ENCODE measurements at regions not wholly inside any gene's neighbourhood (a gene's known extent, or its start where the extent isn't known, plus 50 kb on each side); places are given as distances from the start of the nearest gene placed in this dataset.

GRCh38 chr11:134975866-134976376 lies 563.9 kb upstream of the B3GAT1 start:
- TF ChIP-seq POLR2A (IDR thresholded peaks at IDR 0.05) = no peak
- no peak for TF ChIP-seq CTCF (IDR thresholded peaks at IDR 0.05)

All from thyroid gland (tissue), 4 donors.